ENCODE measurements at regions not wholly inside any gene's neighbourhood (a gene's known extent, or its start where the extent isn't known, plus 50 kb on each side); places are given as distances from the start of the nearest gene placed in this dataset.

DNA sequence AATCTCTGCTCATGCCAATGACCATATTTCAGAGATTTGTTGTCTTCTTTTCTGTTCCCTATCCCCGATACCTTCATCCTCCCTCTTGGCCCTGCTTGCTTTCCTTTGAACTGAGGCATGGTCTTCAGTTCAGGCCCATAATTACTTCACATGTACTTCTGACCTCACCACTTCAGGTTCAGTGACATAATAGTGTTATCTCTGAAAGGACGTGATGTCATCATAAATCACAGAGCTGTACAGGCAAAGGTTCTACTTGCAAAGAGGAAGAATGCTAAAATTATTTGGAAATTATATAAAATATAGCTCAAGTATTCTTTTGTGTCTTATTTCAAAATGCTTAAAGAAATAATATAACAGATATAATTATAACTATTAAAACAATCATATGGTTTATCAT, 230.3 kb upstream of the ESRRG start:
- DNase-seq: no peak

DNA sequence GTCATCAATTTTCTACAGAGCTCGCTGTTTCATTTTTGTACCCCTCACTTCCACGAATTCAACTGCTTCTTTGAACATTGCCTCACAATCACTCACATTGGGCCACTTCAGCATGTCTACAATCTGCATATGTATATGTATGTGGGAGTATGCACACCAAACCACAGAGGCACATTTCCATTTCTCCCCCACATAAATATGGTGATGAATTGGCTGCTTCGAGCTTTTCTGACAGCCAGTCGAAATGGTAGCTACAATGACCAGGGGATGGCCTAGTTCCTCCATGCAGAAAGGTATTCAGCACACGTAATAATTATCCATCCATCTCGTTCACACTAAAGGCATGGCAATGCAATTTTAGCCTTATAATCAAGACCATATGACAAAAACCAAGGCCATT, 229.6 kb upstream of the ESRRG start:
- no peak for DNase-seq

DNA sequence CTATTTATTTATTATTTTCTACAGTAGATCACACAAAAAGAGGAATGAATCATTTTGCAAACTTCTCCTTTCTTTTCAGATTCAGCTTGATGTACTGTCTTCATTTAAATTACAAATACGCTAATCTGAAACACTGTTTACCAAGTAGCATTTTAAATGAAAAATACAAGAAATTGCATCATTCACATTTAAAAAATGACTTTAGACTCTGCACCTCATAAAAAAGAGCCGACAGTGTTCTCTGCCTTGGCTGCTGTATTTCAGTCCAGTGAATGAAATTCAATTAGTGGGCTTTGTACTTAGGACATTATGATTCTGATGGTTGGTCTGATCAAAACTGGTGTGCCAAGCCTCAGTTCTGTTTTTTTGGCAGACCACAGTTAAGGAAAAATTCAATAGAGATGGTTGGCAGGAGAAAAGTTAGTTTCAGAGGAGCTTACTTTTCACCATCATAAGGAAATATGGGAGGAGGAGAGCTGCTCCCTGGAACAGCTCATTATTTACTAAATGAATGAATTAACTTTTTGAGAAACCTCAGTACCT, 222.4 kb upstream of the ESRRG start:
- DNase-seq: no peak

DNA sequence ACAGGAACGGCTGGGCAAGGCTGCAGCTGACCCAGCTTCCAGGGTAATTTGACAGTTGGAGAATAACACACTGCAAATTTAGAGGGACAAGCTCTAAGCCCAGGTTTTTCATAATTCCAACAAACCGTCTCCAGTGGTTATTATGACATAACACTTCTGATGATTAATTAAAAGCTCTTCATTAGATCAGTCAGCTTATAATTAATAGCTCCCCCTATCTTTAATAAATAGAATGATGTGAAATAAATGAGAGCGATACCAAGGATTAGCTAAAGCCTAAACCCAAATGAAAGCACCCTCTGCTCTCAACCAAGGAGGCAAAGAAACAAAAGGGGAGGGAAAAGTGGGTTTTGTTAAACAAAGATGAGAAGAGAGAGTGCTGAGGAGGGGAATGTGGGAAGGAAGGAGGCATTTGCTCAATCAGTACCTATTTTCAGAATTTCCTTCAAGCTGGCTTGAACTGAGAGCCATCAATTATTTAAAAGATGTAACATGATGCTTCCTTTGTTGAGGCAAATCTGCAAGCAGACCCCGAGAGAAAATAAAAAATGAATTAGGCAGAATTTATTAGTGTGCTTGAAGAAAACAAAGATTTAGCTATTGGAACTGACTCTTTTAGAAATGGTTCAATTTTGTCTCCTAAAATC, 221.8 kb upstream of the ESRRG start:
- DNase-seq: no peak

DNA sequence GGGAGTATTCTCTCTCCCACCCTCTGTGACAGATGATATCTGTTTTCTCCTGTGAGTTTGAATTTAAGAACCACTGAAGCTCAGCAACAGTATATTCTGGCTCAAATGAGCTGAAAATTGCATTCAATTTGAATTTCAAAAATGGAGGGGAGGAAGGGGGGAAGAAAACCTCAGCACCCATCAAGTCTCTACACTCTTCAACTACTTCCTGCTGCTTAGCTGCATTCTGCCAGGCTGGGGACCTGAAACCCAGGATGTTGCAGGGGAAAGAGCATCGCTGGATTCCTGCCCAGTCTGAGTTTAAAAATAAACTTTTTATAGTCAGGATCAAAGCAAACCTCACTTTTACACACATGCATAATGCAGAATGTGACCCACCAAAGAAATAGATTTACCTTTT, 214.3 kb upstream of the ESRRG start:
- no peak for DNase-seq

DNA sequence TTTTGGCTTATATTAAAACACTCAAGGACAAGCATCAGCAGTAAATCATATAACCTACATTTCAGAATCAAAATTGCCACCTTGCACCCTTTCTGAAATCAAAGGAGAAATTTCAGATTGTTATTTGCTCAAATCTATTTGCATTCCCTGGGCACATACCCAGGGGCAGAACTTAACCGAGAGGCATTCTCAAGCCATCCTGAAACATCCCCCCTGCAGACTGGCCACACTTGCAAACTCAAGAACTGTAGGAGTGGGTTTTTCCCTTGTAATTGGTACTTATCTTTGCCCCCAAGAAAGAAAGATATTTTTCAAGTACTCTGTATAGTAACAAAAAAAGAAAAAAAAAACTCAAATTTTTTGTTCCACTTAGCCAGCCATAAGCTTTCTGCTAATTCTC, 213.6 kb upstream of the ESRRG start:
- DNase-seq: no peak

DNA sequence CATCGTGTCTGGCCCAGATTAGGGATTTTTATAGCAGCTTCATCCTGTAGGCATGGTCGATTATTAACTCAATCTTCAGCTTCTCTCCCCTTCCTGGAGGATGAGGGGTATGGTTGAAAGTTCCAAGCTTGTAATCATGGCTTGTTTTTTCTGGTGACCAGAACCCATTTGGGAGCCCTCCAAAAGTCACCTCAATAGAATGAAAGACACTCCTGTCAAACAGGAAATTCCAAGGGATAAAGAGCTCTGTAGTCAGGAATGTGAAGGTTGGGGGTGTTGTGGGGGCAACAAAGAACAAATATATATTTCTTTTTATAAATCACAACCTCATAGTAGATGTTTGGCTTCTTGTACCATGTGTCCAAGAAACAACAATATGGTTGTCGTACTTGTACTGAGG, 212.7 kb upstream of the ESRRG start:
- no peak for DNase-seq

DNA sequence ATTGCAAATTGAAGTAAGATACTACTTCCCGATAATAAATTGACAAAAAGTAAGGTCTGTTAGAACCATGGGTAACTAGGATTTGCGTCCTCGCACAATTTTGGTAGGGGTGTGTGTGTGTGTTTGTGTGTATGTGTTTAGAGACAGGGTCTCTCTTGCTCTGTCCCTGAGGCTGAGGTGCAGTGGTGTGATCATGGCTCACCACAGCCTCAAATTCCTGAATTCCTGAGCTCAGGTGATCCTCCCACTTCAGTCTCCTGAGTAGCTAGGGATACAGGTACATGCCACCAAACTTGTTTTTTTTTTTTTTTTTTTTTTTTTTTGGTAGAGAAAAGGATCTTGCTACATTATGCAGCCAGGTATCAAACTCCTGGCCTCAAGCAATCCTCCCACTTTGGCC, 209.2 kb upstream of the ESRRG start:
- DNase-seq: no peak

DNA sequence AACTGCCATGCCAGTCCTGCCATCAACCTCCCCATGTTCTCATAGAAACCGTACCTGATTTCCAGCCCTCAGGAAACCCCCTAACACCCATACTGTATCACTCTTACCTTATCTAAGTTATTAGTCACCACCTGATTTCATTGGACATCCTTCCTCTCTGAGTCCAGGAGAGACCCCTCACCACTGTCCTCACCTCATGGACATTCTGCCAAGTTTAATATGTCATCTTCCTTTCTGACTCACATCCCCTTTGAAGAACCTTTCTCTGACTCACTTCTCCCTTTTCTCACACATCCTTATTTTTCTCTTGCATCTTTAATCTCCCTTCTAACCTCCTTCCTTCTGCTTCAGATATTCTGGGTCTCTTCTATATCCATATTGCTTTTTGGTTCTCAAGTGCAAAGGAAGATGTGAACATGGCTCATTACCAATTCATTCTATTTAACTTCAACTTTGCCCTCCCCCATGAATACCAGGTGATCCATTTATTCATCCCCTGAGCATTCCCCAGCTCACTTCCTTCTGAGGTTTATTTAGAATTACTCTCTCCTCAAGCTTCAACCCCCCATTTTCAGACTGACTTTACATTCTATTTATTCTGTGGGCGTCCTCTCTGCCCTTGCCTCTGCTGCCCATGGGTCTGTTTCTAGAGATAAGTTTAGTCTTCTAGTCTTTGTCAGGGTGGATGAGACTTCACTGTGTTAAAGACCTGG, 206.8 kb upstream of the ESRRG start:
- DNase-seq: no peak

DNA sequence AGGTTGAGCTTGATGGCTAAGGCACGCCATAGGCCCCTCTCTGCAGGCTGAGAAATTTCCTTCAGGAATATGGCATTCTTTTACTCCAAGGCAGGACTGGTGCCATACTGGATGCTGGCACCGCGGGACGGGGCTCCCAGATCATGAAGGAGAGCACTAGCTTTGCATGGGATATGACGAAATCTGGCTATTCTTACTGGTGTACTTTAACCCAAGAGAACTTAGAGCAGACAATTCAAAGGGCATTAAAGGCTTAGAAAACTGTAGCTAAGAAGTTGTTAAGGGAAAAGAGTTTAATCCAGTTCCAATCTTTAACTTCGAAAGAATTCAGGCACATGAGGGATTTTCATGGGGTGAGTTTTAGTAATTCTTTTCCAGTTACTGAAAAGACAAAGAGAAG, 204.4 kb upstream of the ESRRG start:
- no peak for DNase-seq

DNA sequence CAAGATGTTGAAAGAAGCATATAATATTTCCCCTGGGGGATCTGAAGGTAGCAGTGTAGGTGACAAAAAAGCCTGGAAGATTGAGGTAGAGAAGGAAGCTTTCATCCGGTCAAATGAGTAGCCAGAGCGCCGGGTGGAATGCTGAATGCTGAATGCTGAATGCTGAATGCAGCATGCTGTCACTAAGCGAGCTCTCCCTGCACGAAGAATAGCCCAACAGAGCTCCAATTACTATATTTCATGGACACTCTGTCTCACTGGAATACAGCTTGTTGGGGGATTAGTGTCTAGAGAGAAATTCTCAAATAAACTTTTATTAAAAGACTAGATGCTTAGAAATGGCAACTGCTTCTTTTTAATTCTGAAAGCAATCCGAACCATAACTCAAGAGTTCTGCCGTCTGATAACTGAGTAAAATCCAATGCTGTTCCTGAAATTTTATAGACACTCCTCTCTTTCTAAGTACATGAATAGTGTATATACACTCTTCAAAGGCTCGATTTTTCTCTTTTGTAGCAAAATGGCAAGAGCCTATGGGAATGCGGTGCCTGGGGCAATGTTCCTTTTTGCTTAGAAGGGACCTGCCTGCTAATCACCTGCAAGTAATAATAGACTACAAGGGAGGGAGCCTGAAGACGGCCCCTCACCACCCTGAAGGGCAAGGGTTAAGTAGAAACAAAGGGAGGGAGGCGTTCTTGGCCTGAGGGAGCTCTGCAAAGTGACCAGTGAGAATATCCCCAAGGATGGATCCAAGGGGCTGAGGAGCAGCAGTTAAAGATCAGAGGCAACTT, 203.7 kb upstream of the ESRRG start:
- no peak for DNase-seq

DNA sequence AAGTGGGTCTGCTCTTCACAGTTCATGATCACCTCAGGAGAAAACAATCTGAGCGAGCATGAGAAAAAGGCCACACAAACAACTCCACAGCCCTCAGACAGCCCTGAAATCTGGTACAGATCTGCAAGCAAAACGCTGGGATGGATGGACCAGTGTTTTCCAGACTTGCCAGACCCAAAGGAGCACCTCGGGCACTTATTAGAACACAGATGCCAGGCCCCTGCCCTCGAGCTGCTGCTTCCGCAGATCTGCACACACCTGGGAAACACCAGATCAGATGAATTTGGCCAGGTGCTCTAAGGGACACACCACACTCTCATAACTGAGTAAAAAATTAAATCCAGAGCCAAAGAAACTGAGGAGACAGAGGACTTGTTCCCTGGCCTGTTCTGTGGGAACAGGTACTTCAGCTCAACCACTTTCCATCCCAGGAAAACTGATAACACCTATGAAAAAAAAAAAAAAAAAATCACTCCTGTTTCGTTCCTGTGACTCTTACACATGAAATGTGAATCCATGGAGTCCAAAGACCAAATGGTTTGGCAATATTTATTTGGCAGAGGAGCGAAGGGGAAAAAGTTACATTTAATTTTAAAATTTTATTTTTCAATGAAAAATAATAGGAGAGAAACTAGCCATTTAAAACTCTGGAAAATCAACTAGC, 202.9 kb upstream of the ESRRG start:
- no peak for DNase-seq

DNA sequence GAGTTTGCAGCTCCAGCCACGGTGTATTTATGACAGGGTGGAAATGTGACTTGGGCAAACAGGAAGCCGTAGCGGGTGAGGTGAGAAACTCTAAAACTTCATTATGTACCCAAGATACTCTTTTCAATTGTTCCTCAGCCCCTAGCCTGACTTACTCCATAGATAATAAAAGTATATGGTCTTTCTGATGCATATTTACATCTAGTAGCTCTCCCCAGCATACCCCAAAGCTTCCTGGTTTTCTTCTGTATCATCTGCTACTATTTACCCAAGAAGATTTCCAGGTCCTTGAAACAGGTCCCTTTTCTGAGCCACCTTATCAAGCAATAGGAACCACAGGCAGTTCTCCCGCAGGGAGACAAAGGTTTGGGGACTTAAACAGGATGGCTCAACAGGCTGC, 201.5 kb upstream of the ESRRG start:
- DNase-seq: no peak

DNA sequence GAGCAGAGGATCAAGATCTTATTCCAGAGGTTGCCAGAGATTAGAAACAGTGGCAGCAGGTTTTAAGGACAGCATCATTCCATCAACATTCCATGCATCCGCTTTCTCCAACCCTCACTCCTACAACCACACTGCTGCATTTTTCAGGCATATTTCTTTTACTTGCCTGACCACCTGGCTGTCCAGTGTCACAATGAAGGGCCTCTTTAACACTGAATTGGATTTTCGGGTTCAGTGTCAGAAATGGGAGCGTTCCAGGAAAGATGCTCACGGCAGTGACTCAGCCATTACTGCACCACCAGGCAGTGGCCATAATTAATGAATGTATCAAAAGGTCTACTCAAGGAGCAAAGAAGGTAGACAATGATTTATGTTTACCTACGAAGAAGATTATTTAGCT, 200.4 kb upstream of the ESRRG start:
- no peak for DNase-seq

DNA sequence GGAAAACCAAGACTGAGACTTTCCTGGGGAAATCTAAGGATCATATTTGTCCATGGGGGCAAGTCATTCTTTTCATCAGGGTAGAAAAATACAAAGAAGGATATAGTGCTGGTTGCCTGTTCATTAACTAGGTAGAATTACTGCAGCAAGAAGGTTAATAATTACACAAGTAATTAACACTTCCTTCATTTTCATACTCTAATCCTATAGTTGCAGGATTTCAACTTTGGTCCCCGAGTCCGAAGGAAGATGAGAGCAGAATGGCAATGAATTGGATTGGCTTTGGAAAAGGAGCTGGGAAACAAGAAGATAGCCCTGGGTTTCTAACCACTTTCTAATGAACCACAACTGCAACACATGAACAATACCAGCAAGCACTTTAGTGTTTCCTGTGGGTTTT, 199.2 kb upstream of the ESRRG start:
- no peak for DNase-seq

DNA sequence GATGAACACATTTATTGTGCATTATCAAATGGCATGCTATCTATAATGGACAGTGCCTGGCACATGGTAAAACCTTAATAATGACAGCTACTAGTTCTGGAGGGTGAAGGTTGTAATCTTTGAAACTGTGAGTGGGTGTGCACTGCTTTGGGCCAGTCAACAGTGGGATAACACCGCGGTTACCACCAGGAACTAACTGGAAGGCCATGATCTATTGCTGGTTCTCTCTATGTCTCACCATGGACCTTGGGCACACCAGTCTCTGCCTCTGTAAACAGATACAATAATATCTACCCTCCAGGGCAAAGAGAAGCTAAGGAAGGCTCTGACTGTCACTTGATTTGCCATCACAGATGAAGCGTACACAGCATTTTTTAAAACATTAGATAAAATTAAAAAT, 198.6 kb upstream of the ESRRG start:
- DNase-seq: no peak

DNA sequence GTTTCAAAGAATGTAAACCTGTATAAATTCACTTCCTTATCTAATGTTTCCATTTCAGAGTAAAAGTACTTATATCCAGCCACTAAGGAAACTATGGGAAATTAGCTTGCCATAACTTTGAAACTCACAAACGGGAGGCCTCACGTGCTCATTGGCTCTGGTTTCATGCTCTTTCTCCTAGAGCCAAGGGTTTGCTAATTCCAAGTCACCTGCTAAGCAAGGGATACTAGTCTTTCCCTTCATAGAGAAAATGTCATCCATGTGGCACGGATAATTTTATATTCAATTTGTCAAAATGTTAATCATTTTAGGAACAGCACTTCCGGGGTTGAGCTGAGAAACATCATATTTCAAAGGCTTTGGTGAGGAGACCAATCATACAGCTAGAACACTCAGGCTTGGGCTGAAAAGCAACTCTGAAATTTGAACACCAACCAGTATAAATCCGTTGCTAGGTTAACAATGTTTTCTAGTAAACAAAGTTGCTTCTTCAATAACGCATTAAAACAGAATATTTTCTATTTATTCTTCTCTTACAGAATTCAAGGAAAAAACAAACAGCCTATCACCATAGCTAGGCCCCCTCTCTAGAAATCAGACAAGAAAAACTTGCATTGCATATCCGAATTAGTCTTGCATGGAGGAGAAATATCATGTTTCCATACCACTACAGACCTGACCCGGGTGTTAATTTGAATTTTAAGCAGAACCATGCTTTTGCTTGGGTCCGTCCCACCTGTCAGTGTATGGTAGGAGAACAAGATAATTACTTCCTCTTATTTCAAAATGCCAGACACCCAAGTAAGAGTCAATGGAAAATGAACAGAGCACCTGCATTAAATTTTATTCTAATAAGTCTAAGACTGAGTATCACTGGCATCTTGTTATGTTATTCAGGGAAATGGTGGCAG, 196.1 kb upstream of the ESRRG start:
- no peak for DNase-seq

DNA sequence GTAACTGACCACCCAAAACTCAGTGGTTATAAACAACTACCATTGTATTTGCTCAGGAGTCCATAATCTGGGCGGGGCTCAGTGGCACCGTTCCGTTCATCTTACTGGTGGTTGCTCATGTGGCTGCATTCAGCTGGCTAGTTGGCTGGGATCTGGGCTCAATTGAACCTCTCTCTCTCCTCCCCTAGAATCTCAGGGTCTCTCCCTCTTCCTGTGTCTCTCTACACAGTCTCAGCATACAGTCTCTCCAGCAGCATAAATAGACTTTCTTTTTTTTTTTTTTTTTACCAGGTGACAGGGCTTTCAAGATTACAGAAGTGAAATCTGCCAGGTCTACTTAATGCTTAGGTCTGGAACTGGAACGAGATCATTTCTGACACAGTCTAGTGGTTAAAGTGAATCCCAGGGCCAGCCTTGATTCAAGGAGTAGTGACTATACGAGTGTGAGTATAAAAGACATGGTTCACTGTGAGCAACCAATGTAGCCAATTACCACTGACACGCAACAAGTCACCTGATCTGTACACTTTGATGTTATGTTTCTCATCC, 193.7 kb upstream of the ESRRG start:
- DNase-seq: no peak

DNA sequence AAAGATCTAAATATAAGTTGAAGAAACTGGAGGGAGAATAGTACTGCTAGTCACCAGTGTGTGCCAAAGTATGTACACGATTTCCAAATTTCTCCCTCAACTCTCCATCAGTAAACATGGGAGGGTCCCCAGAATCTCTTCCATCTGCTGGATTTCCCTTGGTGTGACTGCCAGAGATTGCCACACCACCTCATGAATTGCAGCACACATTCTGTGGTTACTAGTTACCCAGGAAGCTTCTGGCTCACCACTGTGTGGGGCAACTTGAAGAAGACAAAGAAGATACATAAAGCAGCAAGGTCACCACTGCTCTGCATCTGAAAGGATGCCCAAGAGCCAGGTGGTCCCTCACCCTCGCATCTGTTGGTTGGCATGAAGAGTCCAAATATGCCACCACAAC, 191.7 kb upstream of the ESRRG start:
- DNase-seq: no peak

DNA sequence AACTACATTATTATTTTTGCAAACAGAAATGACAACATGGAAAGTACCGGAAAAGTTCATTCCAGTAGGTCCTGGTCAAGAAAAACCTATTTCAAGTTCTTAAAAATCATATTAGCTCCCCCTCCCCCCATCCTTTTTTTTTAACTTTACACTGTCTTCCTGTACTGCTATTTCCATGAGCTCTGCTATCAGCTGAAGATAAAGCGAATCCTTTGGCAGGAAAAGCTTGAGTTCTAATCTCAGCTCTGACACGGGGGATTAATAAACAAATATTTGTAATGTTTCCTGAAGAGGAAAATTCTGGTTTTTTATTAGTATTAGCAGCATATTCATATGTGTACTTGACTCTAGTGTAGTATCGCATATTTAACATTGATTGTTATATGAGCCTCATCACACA, 190.7 kb upstream of the ESRRG start:
- DNase-seq: no peak

DNA sequence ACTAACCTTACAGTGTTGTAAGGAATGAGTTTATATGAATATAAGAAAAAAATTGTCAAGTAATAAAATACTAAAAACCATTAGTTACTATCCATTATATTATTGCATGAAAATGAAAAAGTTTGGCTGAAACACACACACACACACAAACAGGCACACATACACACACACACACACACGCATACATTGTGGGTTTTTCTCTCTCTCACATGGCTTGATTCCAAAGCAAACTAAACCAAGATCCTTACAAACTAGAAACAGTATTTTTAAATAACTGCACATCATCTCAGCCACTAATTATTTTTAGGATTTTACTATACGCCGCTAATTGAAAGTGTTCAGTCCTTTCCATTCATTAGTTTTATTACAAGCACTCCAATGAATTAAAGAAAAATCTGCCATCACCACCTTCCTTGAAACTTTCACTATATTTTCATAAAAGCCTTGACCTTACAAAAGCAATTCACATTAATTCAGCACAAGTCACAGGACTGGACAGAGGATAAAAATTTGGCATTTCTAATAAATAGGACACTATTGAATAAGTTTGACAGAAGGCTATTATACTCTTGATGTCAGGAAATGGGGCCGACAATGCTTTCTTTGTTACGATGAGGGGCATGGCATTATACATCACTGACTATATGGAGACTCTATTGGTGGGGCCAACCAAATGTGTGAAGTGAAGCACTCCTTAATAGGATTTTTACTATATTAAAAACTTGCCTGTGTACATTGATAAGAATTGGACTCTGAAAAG, 187.0 kb upstream of the ESRRG start:
- no peak for DNase-seq
